ENCODE measurements at regions not wholly inside any gene's neighbourhood (a gene's known extent, or its start where the extent isn't known, plus 50 kb on each side); places are given as distances from the start of the nearest gene placed in this dataset.

DNA sequence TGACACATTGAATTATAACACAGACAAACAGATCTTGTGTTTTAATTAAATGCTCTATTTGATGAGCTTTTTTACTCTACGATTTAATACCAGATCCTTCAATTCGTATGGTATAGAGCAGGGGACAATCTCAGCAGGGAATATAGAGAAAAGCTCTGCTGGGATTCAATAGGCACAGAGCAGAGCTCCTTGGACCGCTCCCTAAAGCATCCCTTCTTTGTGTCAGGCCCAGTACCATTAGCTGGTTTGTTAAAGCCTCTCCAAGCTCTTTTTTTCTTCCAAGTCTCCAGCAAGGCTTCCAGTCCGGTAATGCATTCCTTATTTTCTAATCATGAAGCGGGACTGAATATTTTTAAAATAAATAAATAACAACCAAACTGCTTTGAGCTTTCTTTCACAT, 466.0 kb downstream of the NR4A2 start:
- no peaks in the 10 kb centered on the region for H3K27me3 Mint-ChIP-seq (ENCODE audit: low read depth)
- TF ChIP-seq, protein P1, sequence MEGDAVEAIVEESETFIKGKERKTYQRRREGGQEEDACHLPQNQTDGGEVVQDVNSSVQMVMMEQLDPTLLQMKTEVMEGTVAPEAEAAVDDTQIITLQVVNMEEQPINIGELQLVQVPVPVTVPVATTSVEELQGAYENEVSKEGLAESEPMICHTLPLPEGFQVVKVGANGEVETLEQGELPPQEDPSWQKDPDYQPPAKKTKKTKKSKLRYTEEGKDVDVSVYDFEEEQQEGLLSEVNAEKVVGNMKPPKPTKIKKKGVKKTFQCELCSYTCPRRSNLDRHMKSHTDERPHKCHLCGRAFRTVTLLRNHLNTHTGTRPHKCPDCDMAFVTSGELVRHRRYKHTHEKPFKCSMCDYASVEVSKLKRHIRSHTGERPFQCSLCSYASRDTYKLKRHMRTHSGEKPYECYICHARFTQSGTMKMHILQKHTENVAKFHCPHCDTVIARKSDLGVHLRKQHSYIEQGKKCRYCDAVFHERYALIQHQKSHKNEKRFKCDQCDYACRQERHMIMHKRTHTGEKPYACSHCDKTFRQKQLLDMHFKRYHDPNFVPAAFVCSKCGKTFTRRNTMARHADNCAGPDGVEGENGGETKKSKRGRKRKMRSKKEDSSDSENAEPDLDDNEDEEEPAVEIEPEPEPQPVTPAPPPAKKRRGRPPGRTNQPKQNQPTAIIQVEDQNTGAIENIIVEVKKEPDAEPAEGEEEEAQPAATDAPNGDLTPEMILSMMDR (IDR thresholded peaks at IDR 0.05; ENCODE audit: unreplicated experiment), result no peak
- H3K27ac Mint-ChIP-seq, result no peak overlapping the region
- DNase-seq (ENCODE audit: low spot score in 2 of 2, unreplicated experiment in 2 of 2), result no peak
- H3K4me1 Mint-ChIP-seq, result no peaks in the 10 kb centered on the region
- H3K4me3 Mint-ChIP-seq, result no peak overlapping the region
- no peaks in the 10 kb centered on the region for H3K9me3 Mint-ChIP-seq
- H3K36me3 Mint-ChIP-seq, result no peaks in the 10 kb centered on the region

DNA sequence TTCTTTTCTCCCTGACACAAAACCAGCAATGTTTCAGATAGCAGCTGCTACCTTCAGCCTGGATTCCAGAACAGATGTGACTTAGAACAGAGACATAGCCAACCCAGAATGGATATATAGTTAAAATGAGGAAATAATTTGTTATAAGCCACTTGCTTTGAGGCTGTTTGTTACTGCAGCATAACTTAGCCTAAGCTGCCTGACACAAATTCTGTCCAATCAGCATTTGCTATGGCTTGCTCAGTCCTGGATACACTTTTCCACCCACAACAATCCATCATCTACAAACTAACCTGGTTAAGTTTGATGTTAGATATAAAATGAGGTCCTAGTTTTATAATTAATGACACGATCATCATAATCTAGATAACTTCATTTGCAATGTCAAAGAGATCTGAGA, 480.4 kb downstream of the NR4A2 start:
- TF ChIP-seq, protein P1 (IDR thresholded peaks at IDR 0.05; ENCODE audit: unreplicated experiment), result no peak
- no peaks in the 10 kb centered on the region for H3K27me3 Mint-ChIP-seq (ENCODE audit: low read depth)
- no peak overlapping the region for H3K4me3 Mint-ChIP-seq
- H3K36me3 Mint-ChIP-seq, result no peaks in the 10 kb centered on the region
- no peak overlapping the region for H3K27ac Mint-ChIP-seq
- peaks cover 10% of the 10 kb centered on the region for H3K9me3 Mint-ChIP-seq
- DNase-seq (ENCODE audit: low spot score in 2 of 2, unreplicated experiment in 2 of 2), result no peak
- H3K4me1 Mint-ChIP-seq, result peaks cover 3% of the 10 kb centered on the region

DNA sequence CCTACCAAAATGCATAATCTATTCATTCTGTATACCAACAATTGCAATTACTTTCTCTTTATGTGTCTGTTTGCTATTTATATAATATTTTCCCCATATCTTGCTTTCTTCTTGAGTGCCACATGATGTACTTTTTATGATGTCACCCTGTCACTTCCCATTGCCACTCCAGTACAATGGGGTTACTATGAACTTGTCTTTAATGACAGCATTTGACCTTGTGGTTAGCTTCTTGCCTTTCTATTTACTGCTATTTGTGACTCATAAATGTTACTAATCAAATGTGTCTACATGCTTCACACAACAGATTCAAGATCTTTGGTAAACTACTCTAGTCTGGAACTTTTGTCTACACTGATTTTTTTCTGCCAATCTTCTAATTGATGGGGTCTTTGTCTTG, 486.3 kb downstream of the NR4A2 start:
- TF ChIP-seq, protein P1 (IDR thresholded peaks at IDR 0.05; ENCODE audit: unreplicated experiment), result no peak
- no peaks in the 10 kb centered on the region for H3K27me3 Mint-ChIP-seq (ENCODE audit: low read depth)
- DNase-seq (ENCODE audit: low spot score in 2 of 2, unreplicated experiment in 2 of 2), result no peak
- no peak overlapping the region for H3K4me3 Mint-ChIP-seq
- no peaks in the 10 kb centered on the region for H3K36me3 Mint-ChIP-seq
- H3K27ac Mint-ChIP-seq, result no peak overlapping the region
- peaks cover 5% of the 10 kb centered on the region for H3K9me3 Mint-ChIP-seq
- peaks cover 9% of the 10 kb centered on the region for H3K4me1 Mint-ChIP-seq

DNA sequence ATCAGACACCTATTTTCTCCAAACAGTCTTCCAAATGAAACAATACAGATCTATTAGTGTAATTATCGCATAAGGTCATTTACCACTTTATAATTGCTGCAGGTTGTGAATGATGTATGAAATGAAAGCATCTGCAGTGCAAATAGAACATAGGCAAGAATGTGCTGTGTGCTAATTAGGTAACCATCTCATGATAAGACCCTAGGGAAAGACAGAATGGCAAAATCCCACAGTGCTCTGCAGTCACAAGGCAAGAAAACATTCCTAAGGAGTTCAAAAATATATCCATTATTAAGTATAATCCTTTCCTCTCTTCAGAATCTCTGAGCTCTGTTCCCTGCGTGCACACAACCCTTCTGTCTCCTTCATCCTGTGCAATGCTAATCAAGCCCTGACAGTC, 488.1 kb downstream of the NR4A2 start:
- Mint-ChIP-seq H3K36me3 (no peaks in the 10 kb centered on the region), H3K4me1 (peaks cover 9% of the 10 kb centered on the region), H3K27ac (no peak overlapping the region), H3K27me3 (ENCODE audit: low read depth) (no peaks in the 10 kb centered on the region), H3K9me3 (peaks cover 5% of the 10 kb centered on the region), H3K4me3 (no peak overlapping the region)
- TF ChIP-seq, protein P1 (IDR thresholded peaks at IDR 0.05; ENCODE audit: unreplicated experiment), result no peak
- DNase-seq (ENCODE audit: low spot score in 2 of 2, unreplicated experiment in 2 of 2), result no peak

DNA sequence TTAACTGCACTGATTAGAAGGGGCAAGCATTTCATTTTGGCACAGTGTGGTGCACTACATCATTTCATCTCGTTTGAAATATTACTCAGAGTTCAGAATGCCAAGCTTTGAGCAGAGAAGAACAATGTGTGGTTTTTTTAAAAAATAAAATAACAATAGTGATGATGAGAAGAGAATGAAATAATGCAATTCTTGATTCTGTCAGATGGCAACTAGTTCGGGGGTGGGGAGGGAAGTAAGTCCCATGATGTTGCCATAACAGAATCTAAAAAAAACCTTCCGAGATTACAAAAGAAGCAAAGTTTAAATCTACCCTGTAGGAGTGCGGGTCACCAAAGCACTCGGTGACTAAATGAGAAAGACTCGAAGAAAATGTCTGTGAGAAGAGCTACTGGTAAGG, 490.4 kb downstream of the NR4A2 start:
- Mint-ChIP-seq H3K27me3 (ENCODE audit: low read depth) (no peaks in the 10 kb centered on the region), H3K27ac (no peak overlapping the region), H3K4me1 (peaks cover 9% of the 10 kb centered on the region), H3K9me3 (no peaks in the 10 kb centered on the region), H3K4me3 (no peak overlapping the region), H3K36me3 (no peaks in the 10 kb centered on the region)
- TF ChIP-seq, protein P1 (IDR thresholded peaks at IDR 0.05; ENCODE audit: unreplicated experiment), result no peak
- no peak for DNase-seq (ENCODE audit: low spot score in 2 of 2, unreplicated experiment in 2 of 2)

DNA sequence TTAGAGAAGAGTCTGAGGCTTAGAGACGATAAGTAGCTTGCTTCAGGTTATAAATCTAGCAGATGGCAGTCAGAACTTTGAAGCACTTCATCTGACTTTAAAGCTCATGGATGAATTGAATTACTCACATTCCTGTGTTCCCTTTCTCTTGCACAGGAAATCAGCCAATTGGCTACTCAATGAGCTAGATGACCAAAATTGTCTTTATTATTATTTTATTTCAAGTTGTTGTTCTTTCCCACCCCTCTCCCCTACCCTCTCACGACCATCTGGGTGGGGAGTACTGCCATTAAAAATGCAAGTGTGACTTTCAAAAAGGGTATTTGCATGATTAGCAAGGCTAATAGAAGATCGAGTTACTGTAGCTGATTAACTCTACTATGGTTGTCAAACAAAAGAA, 491.1 kb downstream of the NR4A2 start:
- H3K27ac Mint-ChIP-seq, result no peak overlapping the region
- no peaks in the 10 kb centered on the region for H3K27me3 Mint-ChIP-seq (ENCODE audit: low read depth)
- peaks cover 9% of the 10 kb centered on the region for H3K4me1 Mint-ChIP-seq
- H3K4me3 Mint-ChIP-seq, result no peak overlapping the region
- no peak for DNase-seq (ENCODE audit: low spot score in 2 of 2, unreplicated experiment in 2 of 2)
- no peaks in the 10 kb centered on the region for H3K36me3 Mint-ChIP-seq
- TF ChIP-seq, protein P1 (IDR thresholded peaks at IDR 0.05; ENCODE audit: unreplicated experiment), result no peak
- H3K9me3 Mint-ChIP-seq, result no peaks in the 10 kb centered on the region

Data from mesothelial cell of epicardium (in vitro differentiated cells).